NCI-H146 (cell line): ENCODE measurements at regions not wholly inside any gene's neighbourhood (a gene's known extent, or its start where the extent isn't known, plus 50 kb on each side); places are given as distances from the start of the nearest gene placed in this dataset.
"Not testable (repeated sequence)": the region's sequence is repeated elsewhere in the genome, so short reads cannot be mapped to it uniquely, and the experiment has no call there.

Experiments used
- DNase-seq: peaks from one replicate; lab custom pipeline; 2025; lab: John Stamatoyannopoulos, UW

- not testable (repeated sequence) for DNase-seq
These were observed 620.0 kb downstream of the PSAT1 start for GRCh38 chr9:78916884-78917283.

GRCh38 chr9:78918976-78919375 is 622.1 kb downstream of the PSAT1 start:
- DNase-seq: no peak

- no peak for DNase-seq
These were observed 622.8 kb downstream of the PSAT1 start for GRCh38 chr9:78919701-78920100.

- no peak for DNase-seq
These were observed 624.4 kb downstream of the PSAT1 start for GRCh38 chr9:78921341-78921740.

- peak; percentile 12 for DNase-seq
These were observed 627.2 kb downstream of the PSAT1 start for GRCh38 chr9:78923966-78924659.

GRCh38 chr9:78927099-78927940 is 630.4 kb downstream of the PSAT1 start:
- DNase-seq: peak; percentile 68

GRCh38 chr9:78928625-78929405 is 631.9 kb downstream of the PSAT1 start:
- DNase-seq: no peak

- no peak for DNase-seq
These were observed 633.4 kb downstream of the PSAT1 start for GRCh38 chr9:78930281-78930680.

- DNase-seq: no peak
These were observed 636.1 kb downstream of the PSAT1 start for GRCh38 chr9:78932849-78933627.

GRCh38 chr9:78934880-78935279 is 636.9 kb upstream of the TLE4 start:
- DNase-seq: no peak

GRCh38 chr9:78938821-78939220 is 632.9 kb upstream of the TLE4 start:
- no peak for DNase-seq

GRCh38 chr9:78939311-78940065 is 632.3 kb upstream of the TLE4 start:
- DNase-seq: peak; percentile 13

- DNase-seq: no peak
These were observed 631.5 kb upstream of the TLE4 start for GRCh38 chr9:78940121-78940855.

- no peak for DNase-seq
These were observed 617.5 kb upstream of the TLE4 start for GRCh38 chr9:78954286-78954685.

GRCh38 chr9:78958892-78959291 is 612.9 kb upstream of the TLE4 start:
- DNase-seq: peak; percentile 7

GRCh38 chr9:78962156-78962555 is 609.6 kb upstream of the TLE4 start:
- DNase-seq: no peak

GRCh38 chr9:78963911-78964310 is 607.9 kb upstream of the TLE4 start:
- no peak for DNase-seq

GRCh38 chr9:78967596-78968217 is 604.1 kb upstream of the TLE4 start:
- DNase-seq: no peak

- peak; percentile 54 for DNase-seq
These were observed 601.4 kb upstream of the TLE4 start for GRCh38 chr9:78970375-78970774.

- peak; percentile 82 for DNase-seq
These were observed 600.2 kb upstream of the TLE4 start for GRCh38 chr9:78971540-78971939.
